ENCODE measurements at regions not wholly inside any gene's neighbourhood (a gene's known extent, or its start where the extent isn't known, plus 50 kb on each side); places are given as distances from the start of the nearest gene placed in this dataset.

DNA sequence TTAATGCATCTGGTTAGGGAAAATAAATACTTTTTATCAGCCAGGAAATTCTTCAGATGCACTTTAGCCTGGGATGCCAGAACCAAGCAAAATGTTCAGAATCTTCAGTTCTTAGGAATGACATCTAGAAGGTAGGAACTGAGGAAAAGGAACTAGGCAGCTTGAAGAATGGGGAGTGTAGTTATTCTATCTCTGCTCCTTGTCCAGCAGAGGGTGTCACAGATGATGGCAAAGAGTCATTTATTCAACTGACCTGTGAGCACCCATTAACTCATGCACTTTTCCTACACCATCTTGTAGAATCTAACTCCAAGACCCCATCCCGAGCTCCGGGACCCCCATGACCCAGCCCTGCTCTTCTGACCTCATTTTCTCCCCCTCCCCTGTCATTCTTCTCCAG is 122.1 kb upstream of the ISX start:
- Histone ChIP-seq H3K4me3 (ENCODE audit: low read depth in 1 of 3, low read length in 3 of 3) (no peak overlapping the region), H3K27ac (ENCODE audit: low read depth in 1 of 2, low read length in 2 of 2) (no peak overlapping the region), H3K9ac (ENCODE audit: low read depth in 1 of 2, low read length in 2 of 2) (no peak overlapping the region), H3K9me3 (ENCODE audit: control insufficient read depth in 4 of 4, low read length in 3 of 4) (peaks cover 0 to 5% (median 3%) of the 10 kb centered on the region in 4 donors), H3K36me3 (ENCODE audit: control insufficient read depth in 4 of 4, insufficient read depth in 3 of 4, low read depth in 1 of 4, low read length in 3 of 4) (no peaks in the 10 kb centered on the region), H3K27me3 (ENCODE audit: control insufficient read depth in 4 of 4, insufficient read depth in 4 of 4, low read length in 3 of 4) (peaks cover 0 to 4% (median 0%) of the 10 kb centered on the region in 4 donors), H3K4me1 (ENCODE audit: control insufficient read depth in 4 of 4, insufficient read depth in 4 of 4, low read length in 3 of 4) (no peaks in the 10 kb centered on the region)
- DNase-seq (ENCODE audit: low spot score): no peak
- TF ChIP-seq, protein P1, sequence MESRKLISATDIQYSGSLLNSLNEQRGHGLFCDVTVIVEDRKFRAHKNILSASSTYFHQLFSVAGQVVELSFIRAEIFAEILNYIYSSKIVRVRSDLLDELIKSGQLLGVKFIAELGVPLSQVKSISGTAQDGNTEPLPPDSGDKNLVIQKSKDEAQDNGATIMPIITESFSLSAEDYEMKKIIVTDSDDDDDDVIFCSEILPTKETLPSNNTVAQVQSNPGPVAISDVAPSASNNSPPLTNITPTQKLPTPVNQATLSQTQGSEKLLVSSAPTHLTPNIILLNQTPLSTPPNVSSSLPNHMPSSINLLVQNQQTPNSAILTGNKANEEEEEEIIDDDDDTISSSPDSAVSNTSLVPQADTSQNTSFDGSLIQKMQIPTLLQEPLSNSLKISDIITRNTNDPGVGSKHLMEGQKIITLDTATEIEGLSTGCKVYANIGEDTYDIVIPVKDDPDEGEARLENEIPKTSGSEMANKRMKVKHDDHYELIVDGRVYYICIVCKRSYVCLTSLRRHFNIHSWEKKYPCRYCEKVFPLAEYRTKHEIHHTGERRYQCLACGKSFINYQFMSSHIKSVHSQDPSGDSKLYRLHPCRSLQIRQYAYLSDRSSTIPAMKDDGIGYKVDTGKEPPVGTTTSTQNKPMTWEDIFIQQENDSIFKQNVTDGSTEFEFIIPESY (IDR thresholded peaks at IDR 0.05): no peak
- no peak for TF ChIP-seq HNF4G (IDR thresholded peaks at IDR 0.05)
- 59% methylated on average over 2 of the region's 2 CpGs for WGBS

DNA sequence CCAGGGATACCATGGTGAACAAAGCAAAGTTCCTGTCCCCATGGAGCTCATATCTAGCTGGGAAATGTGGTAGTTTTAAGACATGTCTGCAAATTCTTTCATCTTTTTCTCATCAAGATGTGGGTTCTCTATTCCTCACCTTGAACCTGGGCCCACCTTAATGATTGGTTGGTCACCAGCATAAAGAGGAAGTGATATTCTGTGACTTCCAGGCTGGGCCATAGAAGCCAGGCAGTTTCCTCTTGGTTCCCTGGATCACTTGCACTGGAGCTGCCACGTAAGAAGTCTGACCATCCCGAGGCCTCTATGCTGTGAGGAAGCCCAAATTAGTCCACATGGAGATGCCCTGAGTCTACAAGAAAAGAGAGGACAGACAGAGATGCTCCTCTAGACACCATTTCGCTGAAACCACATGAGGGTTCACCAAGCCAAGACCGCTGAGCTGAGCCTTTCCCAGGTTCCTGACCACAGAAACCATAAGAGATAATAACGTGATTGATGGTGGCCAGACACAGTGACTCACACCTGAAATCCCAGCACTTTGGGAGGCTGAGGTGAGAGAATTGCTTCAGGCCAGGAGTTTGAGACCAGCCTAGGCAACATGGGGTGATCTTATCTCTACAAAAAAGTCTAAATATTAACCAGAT is 119.5 kb upstream of the ISX start:
- Histone ChIP-seq H3K27me3 (ENCODE audit: control insufficient read depth in 4 of 4, insufficient read depth in 4 of 4, low read length in 3 of 4) (no peaks in the 10 kb centered on the region), H3K4me3 (ENCODE audit: low read depth in 1 of 3, low read length in 3 of 3) (no peak overlapping the region), H3K27ac (ENCODE audit: low read depth in 1 of 2, low read length in 2 of 2) (no peak overlapping the region), H3K9ac (ENCODE audit: low read depth in 1 of 2, low read length in 2 of 2) (no peak overlapping the region), H3K9me3 (ENCODE audit: control insufficient read depth in 4 of 4, low read length in 3 of 4) (no peaks in the 10 kb centered on the region), H3K36me3 (ENCODE audit: control insufficient read depth in 4 of 4, insufficient read depth in 3 of 4, low read depth in 1 of 4, low read length in 3 of 4) (no peaks in the 10 kb centered on the region), H3K4me1 (ENCODE audit: control insufficient read depth in 4 of 4, insufficient read depth in 4 of 4, low read length in 3 of 4) (no peaks in the 10 kb centered on the region)
- WGBS: 85% methylated on average over 5 of the region's 5 CpGs
- TF ChIP-seq, protein P2, sequence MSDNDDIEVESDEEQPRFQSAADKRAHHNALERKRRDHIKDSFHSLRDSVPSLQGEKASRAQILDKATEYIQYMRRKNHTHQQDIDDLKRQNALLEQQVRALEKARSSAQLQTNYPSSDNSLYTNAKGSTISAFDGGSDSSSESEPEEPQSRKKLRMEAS (IDR thresholded peaks at IDR 0.05): no peak
- TF ChIP-seq, protein P3, sequence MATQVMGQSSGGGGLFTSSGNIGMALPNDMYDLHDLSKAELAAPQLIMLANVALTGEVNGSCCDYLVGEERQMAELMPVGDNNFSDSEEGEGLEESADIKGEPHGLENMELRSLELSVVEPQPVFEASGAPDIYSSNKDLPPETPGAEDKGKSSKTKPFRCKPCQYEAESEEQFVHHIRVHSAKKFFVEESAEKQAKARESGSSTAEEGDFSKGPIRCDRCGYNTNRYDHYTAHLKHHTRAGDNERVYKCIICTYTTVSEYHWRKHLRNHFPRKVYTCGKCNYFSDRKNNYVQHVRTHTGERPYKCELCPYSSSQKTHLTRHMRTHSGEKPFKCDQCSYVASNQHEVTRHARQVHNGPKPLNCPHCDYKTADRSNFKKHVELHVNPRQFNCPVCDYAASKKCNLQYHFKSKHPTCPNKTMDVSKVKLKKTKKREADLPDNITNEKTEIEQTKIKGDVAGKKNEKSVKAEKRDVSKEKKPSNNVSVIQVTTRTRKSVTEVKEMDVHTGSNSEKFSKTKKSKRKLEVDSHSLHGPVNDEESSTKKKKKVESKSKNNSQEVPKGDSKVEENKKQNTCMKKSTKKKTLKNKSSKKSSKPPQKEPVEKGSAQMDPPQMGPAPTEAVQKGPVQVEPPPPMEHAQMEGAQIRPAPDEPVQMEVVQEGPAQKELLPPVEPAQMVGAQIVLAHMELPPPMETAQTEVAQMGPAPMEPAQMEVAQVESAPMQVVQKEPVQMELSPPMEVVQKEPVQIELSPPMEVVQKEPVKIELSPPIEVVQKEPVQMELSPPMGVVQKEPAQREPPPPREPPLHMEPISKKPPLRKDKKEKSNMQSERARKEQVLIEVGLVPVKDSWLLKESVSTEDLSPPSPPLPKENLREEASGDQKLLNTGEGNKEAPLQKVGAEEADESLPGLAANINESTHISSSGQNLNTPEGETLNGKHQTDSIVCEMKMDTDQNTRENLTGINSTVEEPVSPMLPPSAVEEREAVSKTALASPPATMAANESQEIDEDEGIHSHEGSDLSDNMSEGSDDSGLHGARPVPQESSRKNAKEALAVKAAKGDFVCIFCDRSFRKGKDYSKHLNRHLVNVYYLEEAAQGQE (IDR thresholded peaks at IDR 0.05): no peak
- no peak for DNase-seq (ENCODE audit: low spot score)

GRCh38 chr22:34950489-34950888 is 115.5 kb upstream of the ISX start:
- H3K9ac ChIP-seq (ENCODE audit: low read depth in 1 of 2, low read length in 2 of 2): no peak overlapping the region
- no peaks in the 10 kb centered on the region for H3K4me1 ChIP-seq (ENCODE audit: control insufficient read depth in 4 of 4, insufficient read depth in 4 of 4, low read length in 3 of 4)
- no peaks in the 10 kb centered on the region for H3K36me3 ChIP-seq (ENCODE audit: control insufficient read depth in 4 of 4, insufficient read depth in 3 of 4, low read depth in 1 of 4, low read length in 3 of 4)
- H3K27ac ChIP-seq (ENCODE audit: low read depth in 1 of 2, low read length in 2 of 2): no peak overlapping the region
- H3K9me3 ChIP-seq (ENCODE audit: control insufficient read depth in 4 of 4, low read length in 3 of 4): no peaks in the 10 kb centered on the region
- no peak for TF ChIP-seq HNF4G (IDR thresholded peaks at IDR 0.05)
- TF ChIP-seq, protein P2 (IDR thresholded peaks at IDR 0.05): no peak
- TF ChIP-seq RAD21 (IDR thresholded peaks at IDR 0.05): no peak
- TF ChIP-seq ATF3 (IDR thresholded peaks at IDR 0.05): no peak
- no peak for TF ChIP-seq GABPA (IDR thresholded peaks at IDR 0.05 in 1 of 2, conservative IDR thresholded peaks at IDR 0.05 in 1 of 2)
- TF ChIP-seq EGR1 (IDR thresholded peaks at IDR 0.05; ENCODE audit: low read depth in 2 of 2): no peak
- TF ChIP-seq SP1 (IDR thresholded peaks at IDR 0.05): no peak
- TF ChIP-seq TAF1 (conservative IDR thresholded peaks at IDR 0.05): no peak
- WGBS: 50% methylated on average over 4 of the region's 4 CpGs
- no peak overlapping the region for H3K4me3 ChIP-seq (ENCODE audit: low read depth in 1 of 3, low read length in 3 of 3)
- H3K27me3 ChIP-seq (ENCODE audit: control insufficient read depth in 4 of 4, insufficient read depth in 4 of 4, low read length in 3 of 4): peaks cover 0 to 3% (median 0%) of the 10 kb centered on the region in 4 donors
- DNase-seq (ENCODE audit: low spot score): no peak
